Right hindlimb (tissue), 1 donor: ENCODE measurements at regions not wholly inside any gene's neighbourhood (a gene's known extent, or its start where the extent isn't known, plus 50 kb on each side); places are given as distances from the start of the nearest gene placed in this dataset.

Experiments used
- DNase-seq: peaks from one replicate; pipeline ENCODE4 v3.0.0-alpha.2; 2018

- DNase-seq, result no peak
These were observed 276.5 kb downstream of the PRDM2 start for GRCh38 chr1:13976485-13976884.

GRCh38 chr1:13981142-13981541 is 281.2 kb downstream of the PRDM2 start:
- DNase-seq, result no peak

DNA sequence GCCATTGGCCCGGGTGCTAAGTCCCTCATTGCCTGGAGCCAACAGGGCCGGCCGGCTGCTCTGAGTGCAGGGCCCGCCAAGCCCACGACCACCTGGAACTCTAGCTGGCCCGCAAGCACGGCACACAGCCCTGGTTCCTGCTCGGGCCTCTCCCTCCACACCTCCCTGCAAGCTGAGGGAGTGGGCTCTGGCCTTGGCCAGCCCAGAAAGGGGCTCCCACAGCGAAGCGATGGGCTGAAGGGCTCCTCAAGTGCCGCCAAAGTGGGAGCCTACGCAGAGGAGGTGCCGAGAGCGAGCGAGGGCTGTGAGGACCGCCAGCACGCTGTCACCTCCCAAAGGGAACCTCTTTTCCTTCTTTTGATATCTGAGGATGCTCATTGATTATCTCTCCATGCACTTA is 283.4 kb downstream of the PRDM2 start:
- no peak for DNase-seq

GRCh38 chr1:13990939-13991338 is 291.0 kb downstream of the PRDM2 start:
- no peak for DNase-seq

DNA sequence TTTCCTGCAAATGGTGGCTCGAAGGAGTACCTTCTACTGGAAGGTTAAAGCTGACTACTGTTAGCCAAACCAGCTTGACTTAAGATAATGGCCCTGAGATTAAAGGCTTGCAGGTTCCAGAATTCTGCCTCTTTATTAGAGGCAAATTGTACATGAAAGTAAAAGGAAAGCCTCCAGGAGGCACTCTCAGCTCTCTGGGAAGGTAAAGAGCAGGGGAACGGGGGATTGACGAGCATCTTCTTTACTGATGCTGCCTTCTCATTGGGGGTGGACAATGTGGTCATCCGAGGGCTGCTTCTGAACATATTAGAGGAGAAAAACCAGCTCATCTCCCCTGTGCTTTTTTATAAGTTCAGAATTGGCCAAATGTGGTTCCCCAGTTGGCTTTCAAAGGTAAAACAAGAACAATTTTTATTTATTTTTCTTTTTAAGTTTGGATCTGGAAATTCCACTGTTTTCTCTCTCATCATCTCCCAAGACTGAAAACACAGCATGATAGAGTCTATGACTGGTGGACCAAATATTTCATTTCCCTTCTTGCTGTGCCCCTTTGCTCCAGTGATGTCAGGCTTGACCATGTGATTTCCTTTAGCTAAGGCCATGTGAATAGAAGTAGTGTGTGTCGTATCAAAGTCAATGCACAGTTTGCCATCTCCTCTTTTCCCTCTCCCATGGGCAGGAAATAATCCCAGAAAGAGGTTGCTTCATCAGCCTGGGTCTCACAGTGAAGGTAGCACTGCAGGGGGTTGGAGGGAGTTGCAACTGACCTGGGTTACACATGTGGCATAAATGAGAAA is 292.7 kb downstream of the PRDM2 start:
- DNase-seq, result no peak

DNA sequence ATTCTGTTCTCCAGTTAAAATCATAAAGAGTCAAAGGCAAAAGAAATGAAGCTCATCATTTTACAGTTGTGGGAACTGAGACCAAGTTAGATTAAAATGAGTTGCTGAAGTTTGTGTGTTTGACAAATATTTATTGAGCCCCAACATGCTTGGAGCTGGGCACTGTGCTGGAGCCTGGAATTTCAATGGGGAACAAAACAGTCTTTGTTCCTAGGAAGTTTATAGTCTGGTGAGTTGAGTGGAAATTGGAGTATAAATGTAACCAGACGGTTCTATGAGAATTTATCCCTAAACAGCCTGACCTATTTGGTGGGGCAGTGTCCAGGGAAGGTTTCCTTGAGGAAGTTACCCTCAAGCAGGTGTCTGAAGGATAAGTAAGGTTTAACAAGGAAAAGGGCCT is 294.4 kb downstream of the PRDM2 start:
- no peak for DNase-seq

- no peak for DNase-seq
These were observed 296.3 kb downstream of the PRDM2 start for GRCh38 chr1:13996334-13996733.

DNA sequence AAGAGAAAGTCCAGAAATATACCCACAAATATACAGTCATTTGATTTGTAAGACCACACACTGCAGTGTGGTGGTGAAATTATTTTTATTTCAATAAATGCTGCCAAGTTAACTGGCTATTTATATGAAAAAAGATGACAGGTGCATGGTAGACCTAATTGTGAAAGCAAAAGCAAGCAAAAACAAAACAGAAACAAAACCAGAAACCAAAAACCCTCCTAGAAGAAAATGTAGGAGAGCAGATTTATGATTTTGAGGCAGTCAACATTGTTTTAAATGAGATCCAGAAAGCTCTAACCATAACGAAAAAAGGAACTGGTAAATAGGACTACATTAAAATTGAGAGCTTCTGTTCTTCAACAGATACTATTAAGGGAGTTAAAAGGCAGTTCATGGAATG is 303.6 kb downstream of the PRDM2 start:
- no peak for DNase-seq

DNA sequence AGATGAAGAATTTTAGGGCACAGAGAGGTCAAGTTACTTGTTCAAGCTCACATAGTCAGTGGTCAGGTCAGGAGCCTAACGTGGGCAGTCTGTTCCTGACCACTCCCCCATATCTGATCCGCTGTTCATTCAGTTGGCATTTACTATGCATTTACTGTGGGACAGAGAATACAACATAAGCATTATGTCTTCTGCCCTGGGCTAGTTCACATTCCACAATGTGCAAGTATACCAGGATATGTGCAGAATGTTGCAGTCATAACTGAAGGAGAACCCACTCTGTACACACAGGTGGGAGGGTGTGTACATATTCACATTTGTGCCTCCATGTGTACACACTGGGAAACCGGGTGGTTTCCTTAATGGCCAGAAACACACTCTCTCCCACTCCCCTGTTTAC is 309.6 kb downstream of the PRDM2 start:
- DNase-seq, result no peak

DNA sequence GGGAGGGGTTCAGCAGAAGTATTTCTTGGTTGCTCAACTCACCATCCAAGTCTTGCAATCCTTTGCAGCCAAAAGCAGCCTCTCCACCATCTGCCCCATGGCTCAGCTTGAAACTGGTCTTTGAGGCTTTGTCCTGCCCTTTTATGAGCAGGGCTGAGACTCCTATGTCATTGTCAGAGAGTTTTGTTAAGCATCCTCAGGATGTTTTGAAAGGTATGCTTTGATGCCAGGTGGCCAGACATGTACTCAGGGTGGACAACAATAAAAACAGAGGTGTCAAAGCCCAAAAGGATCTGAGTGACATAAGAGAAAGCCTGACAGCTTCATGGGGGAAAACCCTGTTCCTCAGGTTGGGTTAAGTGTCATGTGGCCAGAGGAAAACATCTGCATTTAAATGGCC is 310.5 kb downstream of the PRDM2 start:
- DNase-seq, result no peak

DNA sequence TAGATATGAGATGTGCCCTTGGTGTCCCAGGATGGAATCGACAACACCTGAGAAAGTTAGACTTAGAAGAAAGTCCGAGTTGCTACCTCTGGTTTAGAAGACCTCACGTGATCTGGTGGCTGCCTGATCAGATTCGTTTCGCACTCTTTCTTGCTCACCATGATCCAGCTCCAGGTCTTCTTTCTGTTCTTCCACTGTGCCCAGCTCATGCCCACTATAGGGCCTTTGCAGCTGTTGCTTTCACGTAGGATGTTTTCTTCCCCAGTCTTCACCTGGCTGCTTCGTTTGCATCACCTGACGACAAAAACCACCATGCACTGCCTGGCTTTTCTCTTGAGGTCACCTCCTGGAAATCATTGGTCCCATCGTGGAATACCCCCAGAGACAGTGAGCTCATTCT is 311.1 kb downstream of the PRDM2 start:
- no peak for DNase-seq

- DNase-seq, result no peak
These were observed 311.9 kb downstream of the PRDM2 start for GRCh38 chr1:14011888-14012287.

DNA sequence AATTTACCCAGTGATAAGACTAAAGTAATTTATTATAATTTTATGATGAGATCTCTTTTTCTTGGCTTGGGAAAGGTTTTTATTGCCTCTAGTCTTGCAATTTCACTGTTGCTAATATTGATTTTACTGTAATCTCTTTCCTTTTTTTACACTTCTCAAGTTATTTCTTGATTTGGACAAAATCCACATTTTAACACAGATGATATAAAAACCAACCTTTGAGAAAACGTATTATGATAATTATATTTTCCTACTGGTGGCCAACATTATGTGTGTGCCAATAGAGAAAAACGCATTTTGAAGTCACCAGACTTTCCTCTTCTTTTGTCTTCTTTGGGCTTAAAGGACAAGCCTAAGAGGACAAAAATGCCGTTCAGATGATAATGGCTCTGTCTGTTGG is 314.9 kb downstream of the PRDM2 start:
- DNase-seq, result no peak

DNA sequence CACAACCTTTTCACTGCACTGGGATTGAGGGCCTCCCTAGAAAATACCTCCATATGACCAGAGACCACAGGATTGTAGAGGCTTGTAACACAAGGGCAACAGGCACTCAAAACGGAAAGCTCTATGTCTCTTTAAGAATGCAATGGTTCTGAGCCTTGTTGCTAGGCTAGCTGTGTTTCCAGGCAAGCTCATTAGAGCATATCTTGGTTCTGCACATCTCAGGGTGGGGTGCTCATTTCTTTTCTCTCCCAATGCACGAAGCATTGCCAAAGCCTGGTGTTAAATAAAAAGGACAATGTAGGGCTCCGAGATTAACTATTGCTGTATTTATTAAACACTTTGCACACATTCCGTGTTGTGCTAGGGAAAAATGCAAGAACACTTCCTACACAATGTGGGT is 315.9 kb downstream of the PRDM2 start:
- DNase-seq, result no peak

DNA sequence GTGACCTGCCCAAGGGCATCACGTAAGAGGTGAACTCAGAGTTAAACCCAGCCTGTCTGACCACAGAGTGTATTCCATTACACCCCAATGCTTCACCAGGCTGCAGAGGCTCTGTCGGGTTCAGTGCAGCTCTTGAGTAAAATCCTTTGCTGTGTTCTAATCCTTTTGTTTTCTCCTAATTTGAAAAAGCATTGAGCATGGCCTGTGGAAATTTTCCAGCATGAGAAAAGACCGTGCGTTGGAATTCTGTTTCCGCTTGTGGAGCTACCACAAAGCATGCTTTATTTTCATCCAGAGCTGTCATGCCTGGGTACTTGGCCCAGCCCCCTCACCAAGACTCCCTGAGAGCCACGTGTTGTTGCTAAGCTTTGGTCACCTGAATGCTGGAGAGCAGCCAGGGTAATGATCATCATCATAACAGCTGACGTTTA is 317.6 kb downstream of the PRDM2 start:
- DNase-seq, result no peak

- DNase-seq, result no peak
These were observed 319.5 kb downstream of the PRDM2 start for GRCh38 chr1:14019461-14019860.

DNA sequence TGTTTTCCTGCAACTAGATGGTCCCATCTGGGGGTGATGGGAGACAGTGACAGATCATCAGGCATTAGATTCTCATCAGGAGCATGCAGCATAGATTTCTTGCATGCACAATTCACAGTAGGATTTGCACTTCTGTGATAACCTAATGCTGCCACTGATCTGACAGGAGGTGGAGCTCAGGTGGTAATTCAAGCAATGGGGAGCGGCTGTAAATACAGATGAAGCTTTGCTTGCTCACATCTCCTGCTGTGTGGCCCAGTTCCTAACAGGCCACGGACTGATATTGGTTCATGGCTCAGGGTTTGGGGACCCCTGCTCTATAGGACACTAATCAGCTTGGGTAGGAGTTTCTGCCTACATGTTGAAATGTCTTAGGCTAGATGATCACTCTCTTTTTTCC is 320.0 kb downstream of the PRDM2 start:
- DNase-seq, result no peak

DNA sequence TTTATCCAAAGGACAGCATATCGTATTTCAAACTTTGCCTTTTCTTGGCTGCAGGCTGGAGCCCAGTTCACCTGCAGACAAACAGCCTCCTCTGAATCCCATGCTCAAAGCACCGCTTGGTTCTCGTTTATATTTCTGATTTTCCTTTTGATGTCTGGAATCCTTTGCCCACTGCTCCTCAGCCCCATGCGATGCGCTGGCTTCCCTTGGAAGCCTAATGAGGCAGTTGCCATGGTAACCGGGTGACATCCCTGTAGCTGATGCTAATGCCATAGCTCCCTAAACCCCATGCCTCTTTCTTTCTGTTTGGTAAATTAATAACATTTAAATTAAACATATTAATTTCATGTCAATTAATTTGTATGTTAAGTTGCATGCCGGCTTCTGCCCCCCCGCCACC is 327.1 kb downstream of the PRDM2 start:
- DNase-seq, result no peak

GRCh38 chr1:14031461-14031860 is 331.5 kb downstream of the PRDM2 start:
- no peak for DNase-seq

- DNase-seq, result no peak
These were observed 334.5 kb downstream of the PRDM2 start for GRCh38 chr1:14034506-14034905.

DNA sequence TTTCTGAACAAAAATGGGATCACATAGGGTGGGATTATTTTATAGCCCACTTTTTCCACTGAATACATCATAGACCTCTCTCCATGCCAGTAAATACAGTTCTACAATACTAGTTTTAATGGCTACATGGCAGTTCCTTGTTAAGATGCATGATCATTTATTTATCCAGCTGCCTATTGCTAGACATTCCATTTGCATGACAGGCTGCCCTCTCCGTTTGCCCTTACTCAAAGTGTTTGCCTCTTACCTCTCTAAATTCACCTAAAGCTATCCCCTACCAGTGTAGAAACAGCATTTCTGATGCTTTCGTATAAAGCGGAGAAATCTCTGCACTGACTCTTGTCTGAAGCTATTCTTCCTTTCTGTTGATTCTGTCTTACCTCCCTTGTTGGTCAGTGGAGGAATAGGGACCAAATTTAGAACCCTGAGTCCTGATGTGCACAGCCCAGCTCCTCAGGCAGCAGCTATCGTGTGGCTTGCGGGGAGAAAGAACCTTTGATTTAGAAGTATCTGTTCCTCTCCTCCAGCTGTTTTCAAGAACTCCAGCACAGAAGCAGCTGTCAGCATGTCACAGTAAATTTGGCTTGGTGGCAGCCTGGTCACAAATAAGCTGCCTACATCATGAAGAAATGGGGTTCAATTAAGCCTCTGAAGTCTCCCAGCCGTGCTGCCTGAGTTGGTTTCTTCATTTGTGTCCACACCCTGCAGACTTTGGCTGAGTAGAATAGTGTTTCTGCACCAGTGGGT is 337.3 kb downstream of the PRDM2 start:
- DNase-seq, result peak; percentile 32

DNA sequence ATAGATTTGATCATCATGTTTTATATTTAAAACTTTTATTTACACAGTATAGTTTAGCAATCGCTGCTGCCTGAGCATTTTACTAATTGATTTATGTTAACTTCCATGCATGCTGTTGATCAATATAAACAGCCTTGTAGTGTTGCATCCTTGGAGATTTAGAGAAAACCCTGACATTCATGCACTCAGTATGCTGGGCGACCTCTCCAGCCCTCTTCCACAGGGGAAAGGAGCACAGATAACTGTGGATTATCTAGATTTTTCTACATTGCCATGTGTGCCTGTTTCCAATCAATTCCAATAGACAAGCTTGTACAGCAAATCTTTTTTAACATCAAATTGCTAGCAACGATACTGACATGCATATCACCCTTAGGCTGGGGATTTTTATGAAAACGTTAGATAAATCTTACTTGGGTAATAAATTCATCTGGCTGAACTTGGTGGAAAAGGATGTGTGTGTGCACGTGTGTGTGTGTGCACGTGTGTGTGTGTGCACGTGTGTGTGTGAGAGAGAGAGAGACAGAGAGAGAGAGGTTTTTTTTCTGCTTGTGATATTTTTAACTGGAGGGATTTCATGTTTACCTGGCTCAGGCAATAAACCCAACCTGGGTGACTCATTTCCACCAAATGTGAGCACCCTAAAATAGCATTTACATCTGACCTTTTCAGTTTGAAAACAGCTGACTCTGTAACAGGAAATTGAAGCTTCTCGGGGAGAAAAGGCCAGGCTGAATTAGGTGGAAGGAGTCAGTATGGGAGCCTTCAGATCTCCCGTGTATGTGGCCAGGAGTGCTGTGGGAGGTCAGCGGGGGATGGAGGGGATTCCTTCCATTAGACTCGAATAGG is 339.8 kb downstream of the PRDM2 start:
- no peak for DNase-seq

DNA sequence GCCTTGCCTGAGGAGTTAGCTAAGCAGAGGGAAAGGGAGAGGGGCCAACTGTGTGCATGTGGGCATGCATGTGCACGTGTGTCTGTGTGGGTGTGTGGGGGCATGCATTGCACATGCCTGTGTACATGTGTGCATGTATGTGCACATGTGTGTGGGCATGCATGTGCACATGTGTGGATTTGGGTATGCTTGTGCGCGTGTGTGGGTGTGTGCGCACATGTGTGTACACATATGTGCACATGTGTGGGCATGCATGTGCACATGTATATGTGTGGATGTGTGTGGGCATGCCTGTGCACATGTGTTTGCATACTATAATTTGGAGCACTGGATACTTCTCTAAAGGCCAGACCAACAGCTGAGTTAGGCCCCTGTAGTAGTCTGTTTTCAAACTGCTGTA is 350.0 kb downstream of the PRDM2 start:
- DNase-seq, result no peak
